HCT116 (cell line): ENCODE measurements at regions not wholly inside any gene's neighbourhood (a gene's known extent, or its start where the extent isn't known, plus 50 kb on each side); places are given as distances from the start of the nearest gene placed in this dataset.

ENCODE experiments used
- ATAC-seq: fragments of 200-7000 bp; cut with Tn5 transposase; 2 replicates; pipeline ENCODE4 v1.9.1; 2020; ENCODE audit warnings: mild to moderate bottlenecking, moderate library complexity
- BruUV-seq: library from RNA; stranded (reverse); fragments of 400-500 nt; replicated peaks from 2 replicates; lab custom pipeline; 2021; lab: Mats Ljungman, UMichigan
- CTCF ChIA-PET: fragments of 300-600 bp; sonication (Branson Sonifier 250); formaldehyde crosslinking; loops from one replicate; lab custom pipeline; 2021; ENCODE audit warnings: antibody characterized with exemption; lab: Charles Lee
- POLR2A ChIA-PET: fragments of 300-600, 350-600 bp; sonication (Branson Sonifier 250); formaldehyde crosslinking; loops from one replicate; lab custom pipeline; 2021; ENCODE audit warnings: antibody characterized with exemption; lab: Charles Lee
- RAD21 ChIA-PET, 2 experiments: fragments of 300-600 bp; sonication (Branson Sonifier 250); formaldehyde crosslinking; loops; one replicate each; lab custom pipeline; 2023; ENCODE audit warnings: low total read pairs in 2 of 2; ENCODE audit not compliant: uncharacterized antibody in 2 of 2, unreplicated experiment in 2 of 2, low non-redundant PET in 1 of 2; lab: Charles Lee
- DNase-seq: peaks from one replicate; pipeline ENCODE4 v3.0.0-alpha.2; 2010; ENCODE audit warnings: low read depth, low spot score
- H2AFZ ChIP-seq: fragments of 200-600 bp; shearing (Covaris generic), sonication (generic); 2 replicates; pipeline ENCODE4 v1.6.1; 2017; ENCODE audit warnings: low read depth, mixed run types, mixed read lengths, antibody characterized with exemption, low read length; ENCODE audit not compliant: poor library complexity, severe bottlenecking
- H3K27ac ChIP-seq: 2 replicates; pipeline ENCODE4 v1.5.1; 2012; ENCODE audit warnings: low read depth, low read length
- H3K27me3 ChIP-seq: fragments of 200-600 bp; sonication (generic); 2 replicates; pipeline ENCODE4 v1.6.1; 2016; ENCODE audit warnings: mixed run types, low read length, mixed read lengths; ENCODE audit not compliant: insufficient read depth
- H3K36me3 ChIP-seq, 2 experiments: fragments of 200-500 bp in 1 of 2; fragments of 200-600 bp in 1 of 2; sonication (Bioruptor generic) in 1 of 2; sonication (generic) in 1 of 2; 2 replicates each; pipeline versions ENCODE4 v1.5.1 to v1.6.1; 2014 to 2016; ENCODE audit warnings: low read length in 2 of 2, inconsistent platforms in 1 of 2, mixed read lengths in 1 of 2, mixed run types in 1 of 2; ENCODE audit not compliant: insufficient read depth in 2 of 2, control insufficient read depth in 1 of 2
- H3K4me1 ChIP-seq, 2 experiments: fragments of 200-600 bp in 1 of 2; sonication (generic) in 1 of 2; 2 replicates each; pipeline versions ENCODE4 v1.5.1 to v1.6.1; 2012 to 2017; ENCODE audit warnings: low read length in 2 of 2, inconsistent platforms in 1 of 2, mild to moderate bottlenecking in 1 of 2, mixed read lengths in 1 of 2, mixed run types in 1 of 2, moderate library complexity in 1 of 2; ENCODE audit not compliant: insufficient read depth in 2 of 2, control insufficient read depth in 1 of 2
- H3K4me2 ChIP-seq: fragments of 200-600 bp; sonication (generic); 2 replicates; pipeline ENCODE4 v1.6.1; 2017; ENCODE audit warnings: mixed run types, low read length, mixed read lengths
- H3K4me3 ChIP-seq, 2 experiments: fragments of 200-600 bp in 1 of 2; sonication (generic) in 1 of 2; replicated peaks in 1 of 2; 2 replicates each; pipeline ENCODE4 v1.5.1; 2011 to 2016; ENCODE audit warnings: low read length in 2 of 2, control low read depth in 1 of 2, low read depth in 1 of 2, mild to moderate bottlenecking in 1 of 2, mixed read lengths in 1 of 2, mixed run types in 1 of 2
- H3K79me2 ChIP-seq: fragments of 200-600 bp; sonication (generic); 2 replicates; pipeline ENCODE4 v1.6.1; 2017; ENCODE audit warnings: mild to moderate bottlenecking, mixed run types, low read length, moderate library complexity, mixed read lengths; ENCODE audit not compliant: insufficient read depth
- H3K9ac ChIP-seq: fragments of 200-600 bp; sonication (generic); 2 replicates; pipeline ENCODE4 v1.6.1; 2016; ENCODE audit warnings: low read length, mixed read lengths
- H3K9me2 ChIP-seq: fragments of 200-600 bp; sonication (generic), shearing (Covaris generic); 2 replicates; pipeline ENCODE4 v1.6.1; 2017; ENCODE audit warnings: mixed run types, mild to moderate bottlenecking, moderate library complexity; ENCODE audit not compliant: insufficient read depth
- H3K9me3 ChIP-seq, 2 experiments: fragments of 200-500 bp in 1 of 2; fragments of 200-600 bp in 1 of 2; sonication (Bioruptor generic) in 1 of 2; sonication (generic) in 1 of 2; 2 replicates each; pipeline ENCODE4 v1.6.1; 2014 to 2017; ENCODE audit warnings: low read length in 2 of 2, mixed read lengths in 2 of 2, inconsistent platforms in 1 of 2, low read depth in 1 of 2, mild to moderate bottlenecking in 1 of 2, mixed run types in 1 of 2, moderate library complexity in 1 of 2; ENCODE audit not compliant: control insufficient read depth in 1 of 2, insufficient read depth in 1 of 2
- H4K20me1 ChIP-seq: fragments of 200-600 bp; sonication (generic), shearing (Covaris generic); 2 replicates; pipeline ENCODE4 v1.6.1; 2017; ENCODE audit warnings: mixed run types, mild to moderate bottlenecking, moderate library complexity; ENCODE audit not compliant: insufficient read depth
- CTCF ChIP-seq, 3 experiments: fragments of 200-600 bp in 1 of 3; sonication (generic) in 1 of 3; IDR thresholded peaks in 2 of 3; conservative IDR thresholded peaks in 1 of 3; 2 replicates each; pipeline ENCODE4 v1.5.1; 2012 to 2017; ENCODE audit warnings: low read depth in 2 of 3, low read length in 2 of 3, antibody characterized with exemption in 1 of 3, borderline replicate concordance in 1 of 3, control low read depth in 1 of 3, mild to moderate bottlenecking in 1 of 3, mixed read lengths in 1 of 3, mixed run types in 1 of 3, moderate library complexity in 1 of 3; ENCODE audit not compliant: insufficient read depth in 1 of 3
- EZH2phosphoT487 ChIP-seq: fragments of 200-600 bp; IDR thresholded peaks from 2 replicates; pipeline ENCODE4 v1.6.1; 2018; ENCODE audit warnings: antibody characterized with exemption, borderline replicate concordance
- POLR2AphosphoS5 ChIP-seq: IDR thresholded peaks from 2 replicates; pipeline ENCODE4 v1.6.1; 2011; ENCODE audit warnings: mild to moderate bottlenecking, low read depth, low read length, moderate library complexity
- RAD21 ChIP-seq: IDR thresholded peaks from 2 replicates; pipeline ENCODE4 v1.6.1; 2012; ENCODE audit warnings: low read depth, mild to moderate bottlenecking
- SP1 ChIP-seq: IDR thresholded peaks from 2 replicates; pipeline ENCODE4 v1.6.1; 2012; ENCODE audit warnings: low read depth
- SRF ChIP-seq: IDR thresholded peaks from 2 replicates; pipeline ENCODE4 v1.6.1; 2012; ENCODE audit warnings: low read depth
- TCF7L2 ChIP-seq: IDR thresholded peaks from 2 replicates; pipeline ENCODE4 v1.7.0; 2011; ENCODE audit warnings: borderline replicate concordance, inconsistent platforms; ENCODE audit not compliant: insufficient read depth, insufficient read length; ENCODE audit errors: extremely low read depth
- intact Hi-C: fragments of 100-400 bp; cut with micrococcal nuclease; formaldehyde crosslinking; loops from 2 replicates; pipeline ENCODE4 v1.10.0; 2022
- TF ChIP-seq, protein P1 (sequence below): IDR thresholded peaks from 2 replicates; pipeline ENCODE4 v1.6.1; 2012
- TF ChIP-seq, protein P2 (sequence below): IDR thresholded peaks from 2 replicates; pipeline ENCODE4 v1.6.1; 2012; ENCODE audit warnings: low read depth

DNA sequence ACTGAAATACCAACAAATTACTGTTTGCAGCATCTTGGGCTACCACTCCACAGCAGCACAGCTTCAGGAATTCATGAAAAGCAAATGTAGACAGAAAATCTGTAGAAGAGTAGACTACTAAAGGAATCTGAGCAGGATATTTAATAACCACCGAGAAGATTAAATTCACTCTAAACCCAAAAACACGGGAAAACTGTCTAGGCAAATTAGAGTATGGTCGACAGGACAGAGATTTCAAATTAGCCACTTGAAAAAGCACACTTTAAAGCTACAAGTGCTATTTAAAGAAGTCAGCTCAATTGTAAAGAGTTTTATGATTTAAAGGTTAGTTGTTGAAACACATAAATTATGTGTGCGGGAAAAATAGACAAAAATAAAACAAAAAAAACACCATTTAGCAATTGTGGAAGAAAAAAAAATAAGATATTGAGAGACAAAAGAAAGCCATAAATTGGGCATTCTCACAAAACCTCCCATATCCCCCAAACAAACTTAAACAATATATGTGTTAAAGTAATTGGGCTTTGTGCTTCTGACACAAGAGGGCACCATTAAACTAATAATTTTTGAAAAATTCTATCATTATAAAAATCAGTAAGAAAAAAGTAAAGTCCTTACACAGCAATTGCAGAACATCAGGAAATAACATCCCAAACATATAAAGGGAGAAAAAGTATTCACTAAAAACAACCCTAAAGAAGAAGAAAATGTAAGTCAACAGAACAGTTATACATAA lies 880.8 kb downstream of the TECRL start:
- no peaks in the 10 kb centered on the region for H3K79me2 ChIP-seq
- H3K4me2 ChIP-seq = no peak overlapping the region
- no peak for ATAC-seq
- H3K27ac ChIP-seq = no peak overlapping the region
- no peak overlapping the region for H3K4me3 ChIP-seq
- no peak overlapping the region for H3K9ac ChIP-seq
- TF ChIP-seq SP1 = no peak
- TF ChIP-seq, protein P1, sequence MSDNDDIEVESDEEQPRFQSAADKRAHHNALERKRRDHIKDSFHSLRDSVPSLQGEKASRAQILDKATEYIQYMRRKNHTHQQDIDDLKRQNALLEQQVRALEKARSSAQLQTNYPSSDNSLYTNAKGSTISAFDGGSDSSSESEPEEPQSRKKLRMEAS = no peak
- TF ChIP-seq TCF7L2 = no peak
- TF ChIP-seq EZH2phosphoT487 = no peak
- TF ChIP-seq SRF = no peak
- no peak for TF ChIP-seq CTCF (IDR thresholded peaks at IDR 0.05 in 2 of 3, conservative IDR thresholded peaks at IDR 0.05 in 1 of 3; ENCODE audit: borderline replicate concordance in 1 of 3, insufficient read depth in 1 of 3, low read depth in 2 of 3, low read length in 2 of 3)
- TF ChIP-seq, protein P2, sequence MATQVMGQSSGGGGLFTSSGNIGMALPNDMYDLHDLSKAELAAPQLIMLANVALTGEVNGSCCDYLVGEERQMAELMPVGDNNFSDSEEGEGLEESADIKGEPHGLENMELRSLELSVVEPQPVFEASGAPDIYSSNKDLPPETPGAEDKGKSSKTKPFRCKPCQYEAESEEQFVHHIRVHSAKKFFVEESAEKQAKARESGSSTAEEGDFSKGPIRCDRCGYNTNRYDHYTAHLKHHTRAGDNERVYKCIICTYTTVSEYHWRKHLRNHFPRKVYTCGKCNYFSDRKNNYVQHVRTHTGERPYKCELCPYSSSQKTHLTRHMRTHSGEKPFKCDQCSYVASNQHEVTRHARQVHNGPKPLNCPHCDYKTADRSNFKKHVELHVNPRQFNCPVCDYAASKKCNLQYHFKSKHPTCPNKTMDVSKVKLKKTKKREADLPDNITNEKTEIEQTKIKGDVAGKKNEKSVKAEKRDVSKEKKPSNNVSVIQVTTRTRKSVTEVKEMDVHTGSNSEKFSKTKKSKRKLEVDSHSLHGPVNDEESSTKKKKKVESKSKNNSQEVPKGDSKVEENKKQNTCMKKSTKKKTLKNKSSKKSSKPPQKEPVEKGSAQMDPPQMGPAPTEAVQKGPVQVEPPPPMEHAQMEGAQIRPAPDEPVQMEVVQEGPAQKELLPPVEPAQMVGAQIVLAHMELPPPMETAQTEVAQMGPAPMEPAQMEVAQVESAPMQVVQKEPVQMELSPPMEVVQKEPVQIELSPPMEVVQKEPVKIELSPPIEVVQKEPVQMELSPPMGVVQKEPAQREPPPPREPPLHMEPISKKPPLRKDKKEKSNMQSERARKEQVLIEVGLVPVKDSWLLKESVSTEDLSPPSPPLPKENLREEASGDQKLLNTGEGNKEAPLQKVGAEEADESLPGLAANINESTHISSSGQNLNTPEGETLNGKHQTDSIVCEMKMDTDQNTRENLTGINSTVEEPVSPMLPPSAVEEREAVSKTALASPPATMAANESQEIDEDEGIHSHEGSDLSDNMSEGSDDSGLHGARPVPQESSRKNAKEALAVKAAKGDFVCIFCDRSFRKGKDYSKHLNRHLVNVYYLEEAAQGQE = no peak
- no peak for TF ChIP-seq RAD21
- TF ChIP-seq POLR2AphosphoS5 = no peak
- TF ChIP-seq, all 23 proteins: peak for 0
- no peaks in the 10 kb centered on the region for H3K9me2 ChIP-seq
- no peaks in the 10 kb centered on the region for H4K20me1 ChIP-seq
- H3K36me3 ChIP-seq = no peaks in the 10 kb centered on the region
- BruUV-seq = no TSS peak
- POLR2A ChIA-PET = no interaction called here
- no peak for DNase-seq
- RAD21 ChIA-PET = no interaction called here
- no peaks in the 10 kb centered on the region for H3K4me1 ChIP-seq
- intact Hi-C loops = no loop called here
- H2AFZ ChIP-seq = no peak overlapping the region
- no peaks in the 10 kb centered on the region for H3K27me3 ChIP-seq
- CTCF ChIA-PET = no interaction called here
- H3K9me3 ChIP-seq = peaks cover 10 to 13% of the 10 kb centered on the region in 2 experiments; a peak in 2 of 4 replicates
